Mesothelial cell of epicardium (in vitro differentiated cells): ENCODE measurements at regions not wholly inside any gene's neighbourhood (a gene's known extent, or its start where the extent isn't known, plus 50 kb on each side); places are given as distances from the start of the nearest gene placed in this dataset.
A peak's percentile ranks its signal among the peaks of the same experiment; 100 is the strongest.

Experiments used
- DNase-seq, 2 experiments: peaks; one replicate each; pipeline ENCODE4 v3.0.0; 2021; ENCODE audit warnings: low spot score in 2 of 2; ENCODE audit not compliant: unreplicated experiment in 2 of 2
- H3K27ac Mint-ChIP-seq: 2 replicates; pipeline ENCODE4 v1.8.0; 2021; ENCODE audit warnings: mixed read lengths
- H3K27me3 Mint-ChIP-seq: 2 replicates; pipeline ENCODE4 v1.8.0; 2021; ENCODE audit warnings: low read depth, mixed read lengths
- H3K36me3 Mint-ChIP-seq: 2 replicates; pipeline ENCODE4 v1.8.0; 2021; ENCODE audit warnings: mixed read lengths
- H3K4me1 Mint-ChIP-seq: 2 replicates; pipeline ENCODE4 v1.8.0; 2021; ENCODE audit warnings: mixed read lengths
- H3K4me3 Mint-ChIP-seq: 2 replicates; pipeline ENCODE4 v1.8.0; 2021; ENCODE audit warnings: mild to moderate bottlenecking, moderate library complexity, mixed read lengths
- H3K9me3 Mint-ChIP-seq: 2 replicates; pipeline ENCODE4 v1.8.0; 2021; ENCODE audit warnings: mixed read lengths
- CTCF ChIP-seq: fragments of 200-600 bp; sonication (generic); IDR thresholded peaks from one replicate; pipeline ENCODE4 v1.5.0; 2021; ENCODE audit warnings: antibody characterized with exemption; ENCODE audit not compliant: unreplicated experiment

GRCh38 chr14:22231018-22231417 lies 358.0 kb downstream of the DAD1 start:
- H3K27me3 Mint-ChIP-seq = no peaks in the 10 kb centered on the region
- peaks cover 4% of the 10 kb centered on the region for H3K36me3 Mint-ChIP-seq
- peaks cover 16% of the 10 kb centered on the region for H3K4me1 Mint-ChIP-seq
- H3K4me3 Mint-ChIP-seq = no peak overlapping the region
- TF ChIP-seq CTCF = no peak
- H3K27ac Mint-ChIP-seq = no peak overlapping the region
- DNase-seq = no peak
- peaks cover 9% of the 10 kb centered on the region for H3K9me3 Mint-ChIP-seq

GRCh38 chr14:22230517-22230916 lies 358.5 kb downstream of the DAD1 start:
- H3K4me3 Mint-ChIP-seq = no peak overlapping the region
- H3K27ac Mint-ChIP-seq = no peak overlapping the region
- TF ChIP-seq CTCF = no peak
- H3K27me3 Mint-ChIP-seq = no peaks in the 10 kb centered on the region
- H3K4me1 Mint-ChIP-seq = peaks cover 20% of the 10 kb centered on the region
- no peak for DNase-seq
- H3K36me3 Mint-ChIP-seq = peaks cover 4% of the 10 kb centered on the region
- H3K9me3 Mint-ChIP-seq = peaks cover 9% of the 10 kb centered on the region

DNA sequence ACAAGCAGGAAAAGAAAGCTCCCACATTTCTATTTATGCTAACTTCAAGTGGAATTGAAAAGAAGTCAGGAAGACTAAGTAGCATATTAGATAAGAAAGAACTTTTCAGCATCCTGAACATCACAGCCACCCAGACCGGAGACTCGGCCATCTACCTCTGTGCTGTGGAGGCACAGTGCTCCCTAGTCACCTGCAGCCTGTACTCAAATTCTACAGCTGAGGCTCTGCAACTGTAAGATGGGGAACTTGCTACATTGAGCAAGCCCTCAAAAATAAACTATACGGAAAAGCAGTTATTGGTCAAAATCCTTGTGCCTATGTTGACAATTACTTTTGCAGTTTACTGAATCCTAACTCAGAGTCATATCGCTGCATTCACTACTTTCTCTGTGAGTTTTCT lies 361.9 kb downstream of the DAD1 start:
- Mint-ChIP-seq H3K4me1 (peaks cover 20% of the 10 kb centered on the region), H3K4me3 (no peak overlapping the region), H3K9me3 (no peaks in the 10 kb centered on the region), H3K36me3 (no peaks in the 10 kb centered on the region), H3K27ac (no peak overlapping the region), H3K27me3 (no peaks in the 10 kb centered on the region)
- no peak for TF ChIP-seq CTCF
- DNase-seq = no peak

DNA sequence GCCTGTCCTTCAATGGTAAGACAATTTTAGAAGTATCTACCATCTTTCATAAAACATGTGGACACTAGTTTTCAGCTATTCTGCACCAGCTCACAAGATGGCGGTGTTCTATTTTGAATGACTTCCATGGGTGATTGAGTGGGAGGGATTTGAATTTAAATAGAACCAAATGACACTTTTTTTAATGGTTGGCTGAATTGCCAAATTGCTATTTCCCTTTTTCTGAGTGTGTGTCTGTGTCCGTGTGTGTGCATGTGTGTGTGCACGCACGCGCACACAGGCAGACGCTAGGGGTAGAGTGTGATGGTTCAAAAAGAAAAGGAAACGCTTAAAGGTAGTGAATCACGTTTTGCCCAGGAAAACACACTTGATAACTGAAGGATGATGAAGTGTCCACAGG lies 362.6 kb downstream of the DAD1 start:
- no peak for DNase-seq
- H3K27ac Mint-ChIP-seq = peak overlapping the region; percentile 85

GRCh38 chr14:22225516-22226140 lies 363.4 kb downstream of the DAD1 start:
- no peaks in the 10 kb centered on the region for H3K9me3 Mint-ChIP-seq

More for the DNA sequence above, 362.6 kb downstream of the DAD1 start:
- no peak overlapping the region for H3K4me3 Mint-ChIP-seq
- H3K9me3 Mint-ChIP-seq = no peaks in the 10 kb centered on the region
- no peak for TF ChIP-seq CTCF
- peaks cover 20% of the 10 kb centered on the region for H3K4me1 Mint-ChIP-seq
- H3K36me3 Mint-ChIP-seq = no peaks in the 10 kb centered on the region
- H3K27me3 Mint-ChIP-seq = no peaks in the 10 kb centered on the region

More at GRCh38 chr14:22225516-22226140, 363.4 kb downstream of the DAD1 start:
- peaks cover 20% of the 10 kb centered on the region for H3K4me1 Mint-ChIP-seq
- H3K36me3 Mint-ChIP-seq = no peaks in the 10 kb centered on the region
- no peak for TF ChIP-seq CTCF
- H3K27me3 Mint-ChIP-seq = no peaks in the 10 kb centered on the region
- H3K27ac Mint-ChIP-seq = peak overlapping the region; percentile 85
- DNase-seq = no peak
- H3K4me3 Mint-ChIP-seq = no peak overlapping the region
